Neuron (in vitro differentiated cells): ENCODE measurements at regions not wholly inside any gene's neighbourhood (a gene's known extent, or its start where the extent isn't known, plus 50 kb on each side); places are given as distances from the start of the nearest gene placed in this dataset.

Source experiments
- H2AFZ ChIP-seq: one replicate; pipeline ENCODE4 v1.6.1; 2013; ENCODE audit warnings: low read depth, mild to moderate bottlenecking, inconsistent platforms, low read length, moderate library complexity
- H3K27me3 ChIP-seq: one replicate; pipeline ENCODE4 v1.6.1; 2013; ENCODE audit warnings: low read length; ENCODE audit not compliant: insufficient read depth
- H3K36me3 ChIP-seq: one replicate; pipeline ENCODE4 v1.6.1; 2013; ENCODE audit warnings: low read length; ENCODE audit not compliant: insufficient read depth
- H3K4me1 ChIP-seq: one replicate; pipeline ENCODE4 v1.6.1; 2013; ENCODE audit warnings: low read length; ENCODE audit not compliant: insufficient read depth
- H3K4me3 ChIP-seq: 2 replicates; pipeline ENCODE4 v1.5.1; 2013; ENCODE audit warnings: mild to moderate bottlenecking, low read length, moderate library complexity
- H3K9me3 ChIP-seq: one replicate; pipeline ENCODE4 v1.6.1; 2013; ENCODE audit warnings: low read length

GRCh38 chr15:46275701-46276100 is 640.9 kb downstream of the SQOR start:
- Histone ChIP-seq H3K4me1 (peaks cover 3% of the 10 kb centered on the region), H3K36me3 (no peaks in the 10 kb centered on the region), H3K27me3 (no peaks in the 10 kb centered on the region), H3K9me3 (no peaks in the 10 kb centered on the region), H3K4me3 (no peak overlapping the region), H2AFZ (no peak overlapping the region)

GRCh38 chr15:46277451-46277850 is 642.6 kb downstream of the SQOR start:
- Histone ChIP-seq H3K4me1 (peaks cover 3% of the 10 kb centered on the region), H3K4me3 (no peak overlapping the region)

GRCh38 chr15:46278062-46278461 is 643.2 kb downstream of the SQOR start:
- H3K27me3 ChIP-seq: no peaks in the 10 kb centered on the region

More at GRCh38 chr15:46277451-46277850, 642.6 kb downstream of the SQOR start:
- Histone ChIP-seq H3K9me3 (no peaks in the 10 kb centered on the region), H3K27me3 (no peaks in the 10 kb centered on the region), H2AFZ (no peak overlapping the region), H3K36me3 (no peaks in the 10 kb centered on the region)

DNA sequence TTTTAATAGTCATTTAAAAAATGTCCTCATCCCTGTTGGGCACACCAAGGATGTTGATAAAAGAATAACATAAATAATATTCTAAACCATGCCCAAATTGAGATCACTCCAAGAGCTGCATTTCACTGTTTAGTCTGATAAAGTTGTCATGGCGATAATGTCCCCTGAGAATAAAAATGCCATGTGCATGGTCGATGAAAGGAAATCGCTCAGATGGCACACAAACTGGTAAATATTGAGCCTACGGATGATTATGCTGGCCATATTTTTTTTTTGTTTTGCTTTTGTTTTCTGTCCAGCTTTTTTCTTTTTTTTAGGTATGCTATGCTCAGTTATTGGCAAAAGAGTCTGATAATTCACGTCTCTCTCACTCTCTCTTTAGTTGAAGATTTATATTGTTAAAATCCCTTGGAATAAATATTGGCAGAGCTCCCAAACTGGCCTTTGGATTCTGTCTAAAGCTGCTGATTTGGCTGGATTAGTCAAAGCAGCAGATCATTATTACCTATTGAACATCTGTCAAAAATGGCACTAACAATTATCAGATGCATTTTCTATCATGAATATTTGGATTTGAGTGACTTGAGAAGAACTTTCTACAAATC is 643.8 kb downstream of the SQOR start:
- no peaks in the 10 kb centered on the region for H3K9me3 ChIP-seq
- H3K36me3 ChIP-seq: no peaks in the 10 kb centered on the region
- no peak overlapping the region for H2AFZ ChIP-seq
- H3K4me3 ChIP-seq: no peak overlapping the region
- H3K4me1 ChIP-seq: peaks cover 3% of the 10 kb centered on the region
- no peaks in the 10 kb centered on the region for H3K27me3 ChIP-seq

More at GRCh38 chr15:46278062-46278461, 643.2 kb downstream of the SQOR start:
- peaks cover 3% of the 10 kb centered on the region for H3K4me1 ChIP-seq
- no peaks in the 10 kb centered on the region for H3K36me3 ChIP-seq
- no peaks in the 10 kb centered on the region for H3K9me3 ChIP-seq
- no peak overlapping the region for H2AFZ ChIP-seq
- H3K4me3 ChIP-seq: no peak overlapping the region

DNA sequence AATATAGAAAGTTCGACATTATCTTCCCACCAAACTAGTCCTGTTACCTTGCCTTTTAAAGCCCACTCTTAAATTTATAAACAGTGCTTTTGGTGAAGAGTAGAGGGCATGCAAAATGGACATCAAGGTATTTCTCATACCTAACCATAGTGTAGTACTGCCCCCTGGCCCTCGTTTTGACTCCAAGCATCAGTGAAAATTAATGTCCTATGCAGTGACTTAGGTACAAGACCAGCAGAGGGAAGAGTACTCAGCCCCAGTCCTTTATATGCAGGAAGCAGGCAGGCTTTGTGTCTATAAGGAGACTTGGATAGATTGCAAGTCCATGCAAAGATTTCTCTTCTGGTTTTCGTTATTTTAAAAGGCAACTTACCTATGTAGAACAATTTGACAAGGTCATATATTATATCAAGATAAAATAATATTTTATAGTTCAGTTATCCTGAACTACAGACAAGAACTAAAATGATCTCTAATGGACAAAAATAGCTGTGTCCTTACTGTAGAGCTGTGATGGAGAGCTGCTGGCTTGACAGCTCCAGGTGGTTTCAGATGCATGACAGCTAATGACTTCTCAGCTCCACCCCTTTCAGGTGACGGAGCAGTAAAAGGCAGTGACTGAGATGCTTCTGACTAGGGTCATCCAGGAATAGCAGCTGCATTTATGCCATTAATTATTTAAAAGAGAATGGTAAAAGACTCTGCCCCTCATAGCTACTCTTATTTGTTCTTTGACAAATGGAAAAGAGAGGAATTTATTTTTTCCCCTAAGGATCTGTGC is 646.1 kb downstream of the SQOR start:
- Histone ChIP-seq H3K27me3 (no peaks in the 10 kb centered on the region), H3K36me3 (no peaks in the 10 kb centered on the region), H3K4me3 (no peak overlapping the region), H3K4me1 (peaks cover 3% of the 10 kb centered on the region), H2AFZ (no peak overlapping the region), H3K9me3 (no peaks in the 10 kb centered on the region)

DNA sequence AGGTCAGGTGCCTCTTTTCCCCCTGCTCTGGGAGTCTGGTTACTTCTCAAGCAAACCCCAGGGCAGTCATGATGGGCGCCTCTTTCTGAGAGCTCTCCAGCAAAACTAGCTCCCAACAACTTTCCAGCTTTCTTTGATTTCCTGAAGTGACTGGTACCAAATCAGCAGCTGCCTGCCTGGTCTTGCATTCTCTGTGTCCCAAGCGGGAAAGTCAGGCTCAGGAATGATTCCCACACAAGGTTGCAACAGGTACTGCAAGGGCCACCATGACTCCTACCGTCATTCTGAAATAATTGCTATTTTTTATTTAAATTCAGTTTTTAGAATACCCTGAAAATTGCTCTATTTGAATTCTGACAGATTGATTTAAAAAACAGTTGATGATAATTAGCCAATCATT is 658.7 kb downstream of the SQOR start:
- no peaks in the 10 kb centered on the region for H3K36me3 ChIP-seq
- H3K4me1 ChIP-seq: no peaks in the 10 kb centered on the region
- no peak overlapping the region for H3K4me3 ChIP-seq
- H3K27me3 ChIP-seq: no peaks in the 10 kb centered on the region
- no peaks in the 10 kb centered on the region for H3K9me3 ChIP-seq
- H2AFZ ChIP-seq: no peak overlapping the region

DNA sequence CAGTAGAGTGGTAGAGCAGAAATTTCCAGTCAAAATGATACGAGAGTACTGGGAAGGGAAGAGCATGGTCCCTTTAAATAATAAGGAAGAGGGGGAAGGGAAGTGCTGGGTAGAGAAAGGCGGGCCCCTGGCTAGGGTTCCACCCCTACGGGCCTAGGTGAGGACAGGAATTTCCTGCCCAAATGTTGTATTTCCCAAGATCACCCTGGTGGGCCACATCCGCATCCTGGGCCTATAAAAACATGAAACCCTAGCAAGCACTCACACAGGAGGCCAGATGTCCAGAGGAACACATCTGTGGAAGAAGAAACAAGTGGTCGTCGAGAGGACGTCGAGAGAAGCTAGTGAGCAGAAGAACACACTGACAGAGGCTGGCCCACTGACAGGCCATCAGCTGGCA is 661.2 kb downstream of the SQOR start:
- H3K4me3 ChIP-seq: no peak overlapping the region
- H3K27me3 ChIP-seq: no peaks in the 10 kb centered on the region
- H3K36me3 ChIP-seq: no peaks in the 10 kb centered on the region
- H2AFZ ChIP-seq: no peak overlapping the region
- no peaks in the 10 kb centered on the region for H3K4me1 ChIP-seq
- no peaks in the 10 kb centered on the region for H3K9me3 ChIP-seq

DNA sequence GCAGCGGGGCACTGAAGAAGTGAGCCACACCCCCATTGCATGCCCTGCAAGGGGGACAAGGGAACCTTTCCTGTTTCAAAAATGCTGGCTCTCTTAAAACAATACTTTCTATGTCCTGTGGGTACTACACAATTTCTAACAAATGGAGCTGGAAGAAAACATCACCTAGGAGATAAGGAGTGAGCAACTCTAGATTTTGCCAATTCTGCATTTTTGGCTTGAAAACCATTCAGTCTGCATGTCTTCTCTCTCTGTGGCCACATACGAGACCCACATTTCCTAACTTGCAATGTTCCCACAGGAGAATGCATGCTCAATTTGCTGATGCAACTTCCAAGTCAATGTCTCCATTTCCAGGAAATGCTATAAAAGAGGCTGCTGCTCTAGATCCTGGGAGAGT is 662.0 kb downstream of the SQOR start:
- no peaks in the 10 kb centered on the region for H3K36me3 ChIP-seq
- no peaks in the 10 kb centered on the region for H3K27me3 ChIP-seq
- no peaks in the 10 kb centered on the region for H3K4me1 ChIP-seq
- no peak overlapping the region for H2AFZ ChIP-seq
- H3K4me3 ChIP-seq: no peak overlapping the region
- H3K9me3 ChIP-seq: no peaks in the 10 kb centered on the region

DNA sequence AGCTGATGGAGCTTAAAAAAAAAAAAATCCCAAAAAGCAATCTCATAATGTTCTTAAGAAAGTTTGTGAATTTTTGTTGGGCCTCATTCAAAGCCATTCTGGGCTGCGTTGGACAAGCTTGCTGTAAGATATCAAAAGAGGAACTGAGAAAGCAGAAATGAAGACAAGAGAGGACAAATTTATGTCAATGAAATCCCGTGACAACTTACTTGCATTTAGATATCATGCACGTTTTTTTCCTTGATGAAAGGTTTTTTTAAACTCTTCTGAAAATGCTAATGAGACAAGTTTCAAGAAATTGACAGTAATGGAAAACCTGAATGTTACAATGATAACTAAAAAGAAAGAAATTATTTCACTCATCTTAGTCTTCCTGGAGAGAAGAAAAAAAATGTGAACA is 662.9 kb downstream of the SQOR start:
- no peaks in the 10 kb centered on the region for H3K4me1 ChIP-seq
- H3K4me3 ChIP-seq: no peak overlapping the region
- no peaks in the 10 kb centered on the region for H3K36me3 ChIP-seq
- no peak overlapping the region for H2AFZ ChIP-seq
- H3K27me3 ChIP-seq: no peaks in the 10 kb centered on the region
- H3K9me3 ChIP-seq: no peaks in the 10 kb centered on the region

DNA sequence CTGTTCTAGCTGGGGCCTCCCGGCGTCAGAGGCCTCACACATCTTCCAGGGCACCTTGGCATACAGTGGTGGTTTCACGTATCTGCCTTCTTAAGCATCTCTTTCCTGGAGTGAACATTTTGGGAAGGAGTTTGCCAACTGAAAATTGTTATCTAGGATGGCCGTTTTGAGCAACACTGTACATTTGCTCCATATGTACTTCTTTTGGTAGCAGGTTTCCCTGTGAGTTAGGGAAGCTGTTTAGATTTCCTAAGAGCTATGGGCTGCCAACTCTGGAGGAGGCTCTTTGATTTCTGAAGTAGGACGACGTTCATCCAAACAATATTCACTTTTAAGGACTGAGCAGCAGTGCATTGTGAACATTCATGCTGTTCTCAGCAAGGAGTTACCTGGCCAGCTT is 665.9 kb downstream of the SQOR start:
- Histone ChIP-seq H3K9me3 (no peaks in the 10 kb centered on the region), H3K27me3 (no peaks in the 10 kb centered on the region), H2AFZ (no peak overlapping the region), H3K36me3 (no peaks in the 10 kb centered on the region), H3K4me1 (no peaks in the 10 kb centered on the region), H3K4me3 (no peak overlapping the region)

DNA sequence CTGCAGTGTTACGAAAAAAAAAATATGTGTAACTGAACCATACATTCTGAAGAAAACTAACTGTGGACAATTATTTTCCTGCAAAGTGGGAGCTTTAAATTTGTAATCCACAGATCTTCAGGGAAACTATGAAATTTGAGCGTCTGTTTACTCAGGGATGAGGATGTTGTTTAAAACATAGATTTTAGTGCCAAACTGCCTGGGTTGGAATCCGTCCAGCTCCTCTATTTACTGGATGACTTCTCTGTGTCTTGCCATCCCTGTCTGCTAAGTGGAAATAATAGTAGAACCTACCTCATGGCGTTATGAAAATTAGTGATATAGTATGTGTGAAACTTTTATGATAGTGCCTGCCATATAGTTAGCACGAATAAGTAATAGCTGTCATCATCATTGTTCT is 666.5 kb downstream of the SQOR start:
- H3K27me3 ChIP-seq: no peaks in the 10 kb centered on the region
- H3K9me3 ChIP-seq: no peaks in the 10 kb centered on the region
- H3K36me3 ChIP-seq: no peaks in the 10 kb centered on the region
- no peaks in the 10 kb centered on the region for H3K4me1 ChIP-seq
- no peak overlapping the region for H3K4me3 ChIP-seq
- H2AFZ ChIP-seq: no peak overlapping the region

DNA sequence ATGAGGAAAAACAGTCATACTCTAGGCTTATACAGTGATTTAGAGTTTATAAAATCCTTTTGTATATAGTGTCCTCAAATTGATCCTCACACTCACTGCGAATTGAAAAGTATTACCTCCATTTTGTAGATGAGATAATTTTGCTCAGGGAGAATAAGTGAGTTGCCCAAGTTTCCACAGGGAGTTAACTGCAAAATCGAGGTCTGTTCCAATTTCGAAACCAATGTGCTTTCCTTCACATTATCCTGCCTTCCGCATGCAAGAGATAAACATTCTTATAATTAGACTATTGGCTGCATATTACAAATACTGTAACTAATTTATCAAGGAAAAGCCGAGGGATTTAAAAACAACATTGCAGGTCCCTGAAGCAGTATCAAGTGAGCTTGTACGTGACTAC is 667.0 kb downstream of the SQOR start:
- H3K4me3 ChIP-seq: no peak overlapping the region
- no peaks in the 10 kb centered on the region for H3K36me3 ChIP-seq
- H2AFZ ChIP-seq: no peak overlapping the region
- H3K27me3 ChIP-seq: no peaks in the 10 kb centered on the region
- H3K9me3 ChIP-seq: no peaks in the 10 kb centered on the region
- no peaks in the 10 kb centered on the region for H3K4me1 ChIP-seq

DNA sequence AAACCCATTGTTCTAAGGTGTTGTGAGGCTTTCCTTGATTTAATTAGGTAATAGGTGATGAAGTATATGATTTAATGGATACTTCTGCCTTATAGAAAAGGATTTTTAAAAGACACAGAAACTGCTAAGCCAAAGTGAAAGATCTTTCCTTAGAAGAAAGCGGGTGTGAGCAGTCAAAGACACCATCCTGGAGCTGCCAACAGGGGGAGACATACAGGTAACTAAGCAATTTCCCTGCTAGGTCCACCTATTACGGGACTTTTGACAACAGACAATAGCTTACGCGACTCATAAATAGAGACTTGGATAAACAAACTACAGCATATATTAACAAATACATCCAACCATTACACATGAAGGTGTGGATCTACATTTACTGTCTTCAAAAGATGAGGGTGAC is 669.5 kb downstream of the SQOR start:
- H3K4me3 ChIP-seq: no peak overlapping the region
- H3K27me3 ChIP-seq: no peaks in the 10 kb centered on the region
- H3K36me3 ChIP-seq: no peaks in the 10 kb centered on the region
- no peaks in the 10 kb centered on the region for H3K9me3 ChIP-seq
- H3K4me1 ChIP-seq: no peaks in the 10 kb centered on the region
- no peak overlapping the region for H2AFZ ChIP-seq

- H3K4me1 ChIP-seq: no peaks in the 10 kb centered on the region
- no peaks in the 10 kb centered on the region for H3K36me3 ChIP-seq
- no peak overlapping the region for H3K4me3 ChIP-seq
- H3K27me3 ChIP-seq: no peaks in the 10 kb centered on the region
- no peaks in the 10 kb centered on the region for H3K9me3 ChIP-seq
- no peak overlapping the region for H2AFZ ChIP-seq
These were observed 672.9 kb downstream of the SQOR start for GRCh38 chr15:46307746-46308145.
